ENCODE measurements at regions not wholly inside any gene's neighbourhood (a gene's known extent, or its start where the extent isn't known, plus 50 kb on each side); places are given as distances from the start of the nearest gene placed in this dataset.

GRCh38 chr13:104715111-104715510 is 1648.9 kb upstream of the SLC10A2 start:
- no peak for DNase-seq (ENCODE audit: low read depth)
- H3K4me3 ChIP-seq (ENCODE audit: low read depth, low read length) = no peak overlapping the region

GRCh38 chr13:104705031-104705750 is 1639.0 kb upstream of the SLC10A2 start:
- no peak overlapping the region for H3K4me3 ChIP-seq (ENCODE audit: low read depth, low read length)
- no peak for DNase-seq (ENCODE audit: low read depth)

- DNase-seq (ENCODE audit: low read depth) = no peak
- H3K4me3 ChIP-seq (ENCODE audit: low read depth, low read length) = no peak overlapping the region
Observed at GRCh38 chr13:104701591-104701990, 1635.4 kb upstream of the SLC10A2 start.

- no peak for DNase-seq (ENCODE audit: low read depth)
- no peak overlapping the region for H3K4me3 ChIP-seq (ENCODE audit: low read depth, low read length)
Observed at GRCh38 chr13:104694397-104694796, 1628.2 kb upstream of the SLC10A2 start.

DNA sequence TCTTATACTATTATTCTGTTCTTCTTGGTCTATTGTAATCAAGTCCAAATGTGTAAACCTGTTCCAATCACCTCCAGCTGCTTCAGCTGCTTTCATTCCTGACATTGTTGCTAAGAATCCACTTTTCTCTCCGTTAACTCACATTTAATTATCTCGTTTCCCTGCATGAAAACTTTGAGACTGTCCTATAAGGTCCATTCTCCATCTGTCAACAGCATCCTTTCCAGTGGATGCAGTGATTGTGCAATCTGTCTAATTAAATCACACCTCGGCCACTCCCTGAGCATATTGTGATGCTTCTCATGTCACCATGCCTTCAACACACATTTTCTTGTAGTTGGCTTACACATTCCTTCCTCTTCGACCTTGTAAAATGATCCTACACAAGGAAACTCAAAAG is 1626.9 kb upstream of the SLC10A2 start:
- no peak overlapping the region for H3K4me3 ChIP-seq (ENCODE audit: low read depth, low read length)
- no peak for DNase-seq (ENCODE audit: low read depth)

- no peak overlapping the region for H3K4me3 ChIP-seq (ENCODE audit: low read depth, low read length)
- no peak for DNase-seq (ENCODE audit: low read depth)
Observed at GRCh38 chr13:104691767-104692467, 1625.7 kb upstream of the SLC10A2 start.

- DNase-seq (ENCODE audit: low read depth) = no peak
- no peak overlapping the region for H3K4me3 ChIP-seq (ENCODE audit: low read depth, low read length)
Observed at GRCh38 chr13:104686484-104686883, 1620.3 kb upstream of the SLC10A2 start.

GRCh38 chr13:104683789-104684188 is 1617.6 kb upstream of the SLC10A2 start:
- no peak overlapping the region for H3K4me3 ChIP-seq (ENCODE audit: low read depth, low read length)
- DNase-seq (ENCODE audit: low read depth) = no peak

GRCh38 chr13:104678161-104678560 is 1611.9 kb upstream of the SLC10A2 start:
- H3K4me3 ChIP-seq (ENCODE audit: low read depth, low read length) = no peak overlapping the region
- no peak for DNase-seq (ENCODE audit: low read depth)

GRCh38 chr13:104671901-104672300 is 1605.7 kb upstream of the SLC10A2 start:
- no peak for DNase-seq (ENCODE audit: low read depth)
- H3K4me3 ChIP-seq (ENCODE audit: low read depth, low read length) = no peak overlapping the region

DNA sequence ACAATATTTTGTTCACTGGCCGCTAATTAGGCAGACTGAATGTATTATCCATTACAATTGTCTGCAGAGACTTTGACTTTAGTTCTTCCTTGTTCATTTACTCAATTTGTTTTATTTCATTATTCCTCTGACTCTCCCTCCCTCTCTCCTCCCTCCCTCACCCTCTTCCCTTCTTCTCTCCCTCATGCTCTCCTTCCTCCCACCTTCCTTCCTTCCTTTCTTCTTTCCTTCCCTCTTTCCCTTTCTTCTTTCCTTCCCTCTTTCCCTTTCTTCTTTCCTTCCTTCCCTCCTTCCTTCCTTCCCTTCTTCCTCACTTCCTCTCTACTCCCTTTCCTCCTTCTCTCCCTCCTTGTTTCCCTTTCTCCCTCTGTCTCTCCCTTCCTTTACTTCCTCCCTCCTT is 1591.0 kb upstream of the SLC10A2 start:
- no peak for DNase-seq (ENCODE audit: low read depth)
- H3K4me3 ChIP-seq (ENCODE audit: low read depth, low read length) = no peak overlapping the region

GRCh38 chr13:104650431-104650830 is 1584.2 kb upstream of the SLC10A2 start:
- no peak overlapping the region for H3K4me3 ChIP-seq (ENCODE audit: low read depth, low read length)
- DNase-seq (ENCODE audit: low read depth) = no peak

DNA sequence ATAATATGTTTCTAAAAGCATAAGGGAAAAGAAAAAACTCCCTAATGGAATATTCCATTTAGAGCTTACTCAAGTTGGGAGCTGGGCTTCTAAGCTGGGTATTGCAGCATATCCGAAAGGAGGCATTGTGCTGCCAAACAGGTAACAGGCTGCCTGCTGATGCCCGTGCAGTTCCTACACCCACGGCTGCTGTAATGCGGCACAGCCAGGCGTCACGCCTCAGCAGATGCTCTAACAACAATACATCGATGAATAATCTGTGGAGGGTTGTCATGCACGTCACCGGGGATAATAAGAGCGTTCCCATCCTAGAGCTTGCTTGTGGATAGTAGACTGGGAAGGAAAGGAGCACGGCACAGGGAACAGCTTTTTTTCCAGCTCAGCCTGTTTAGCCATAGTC is 1582.1 kb upstream of the SLC10A2 start:
- DNase-seq (ENCODE audit: low read depth) = no peak
- H3K4me3 ChIP-seq (ENCODE audit: low read depth, low read length) = no peak overlapping the region

GRCh38 chr13:104645786-104646185 is 1579.6 kb upstream of the SLC10A2 start:
- no peak overlapping the region for H3K4me3 ChIP-seq (ENCODE audit: low read depth, low read length)
- no peak for DNase-seq (ENCODE audit: low read depth)

DNA sequence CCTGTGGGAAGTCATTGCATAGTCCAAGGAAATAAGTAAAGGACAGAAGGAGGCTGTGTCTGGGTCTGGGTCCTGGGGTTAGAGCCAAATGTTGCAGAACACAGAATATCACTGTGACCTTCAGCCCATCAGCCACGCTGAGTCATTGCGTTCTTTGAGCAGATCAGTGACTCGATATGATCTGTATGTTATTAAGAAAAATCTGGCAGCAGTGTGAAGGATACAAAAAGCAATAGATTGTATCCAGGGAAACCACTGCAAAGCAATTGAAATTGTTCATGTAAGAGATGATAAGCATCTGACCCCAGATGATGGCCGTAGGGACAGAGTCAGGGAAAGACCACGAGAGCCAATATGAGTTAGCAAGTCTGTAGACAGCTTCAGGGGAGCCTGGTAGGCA is 1575.1 kb upstream of the SLC10A2 start:
- H3K4me3 ChIP-seq (ENCODE audit: low read depth, low read length) = no peak overlapping the region
- peak; percentile 13 for DNase-seq (ENCODE audit: low read depth)

DNA sequence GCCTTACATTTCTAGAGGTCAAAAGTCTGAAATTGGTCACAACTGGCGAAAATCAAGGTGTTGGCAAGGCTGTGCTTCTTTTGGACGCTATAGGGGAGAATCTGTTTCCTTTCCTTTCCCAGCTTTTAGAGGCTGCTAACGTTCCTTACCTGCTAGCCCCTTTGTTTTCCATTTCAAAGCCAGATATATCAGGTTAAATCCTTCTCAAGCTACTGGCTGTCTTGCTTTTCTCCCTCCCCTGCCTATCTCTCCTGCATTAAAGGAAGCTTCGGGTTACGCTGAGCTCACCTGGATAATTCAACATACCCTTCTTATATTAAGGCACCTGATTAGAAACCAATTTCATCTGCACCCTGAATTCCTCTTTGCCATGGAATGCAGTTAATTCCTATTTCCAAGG is 1569.7 kb upstream of the SLC10A2 start:
- H3K4me3 ChIP-seq (ENCODE audit: low read depth, low read length) = no peak overlapping the region
- DNase-seq (ENCODE audit: low read depth) = no peak

GRCh38 chr13:104634016-104634415 is 1567.8 kb upstream of the SLC10A2 start:
- no peak for DNase-seq (ENCODE audit: low read depth)
- no peak overlapping the region for H3K4me3 ChIP-seq (ENCODE audit: low read depth, low read length)

DNA sequence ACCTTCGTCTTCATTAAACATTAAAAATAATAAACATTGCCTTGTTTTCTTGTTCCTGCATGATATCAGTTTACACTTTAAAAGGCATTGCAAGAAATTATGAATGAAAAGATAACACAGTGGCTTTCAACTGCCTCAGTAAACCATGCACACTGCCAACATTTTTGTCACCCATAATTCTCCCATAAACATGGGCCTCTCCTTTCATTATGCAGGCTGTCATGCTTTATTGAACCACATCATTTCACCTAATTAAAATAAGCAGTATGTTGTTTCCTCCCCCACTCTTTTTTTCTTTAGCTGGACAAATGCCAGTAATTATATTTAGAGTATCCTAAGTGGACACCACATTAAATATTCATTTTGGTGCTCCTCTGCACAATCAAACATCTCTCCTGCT is 1566.5 kb upstream of the SLC10A2 start:
- DNase-seq (ENCODE audit: low read depth) = no peak

DNA sequence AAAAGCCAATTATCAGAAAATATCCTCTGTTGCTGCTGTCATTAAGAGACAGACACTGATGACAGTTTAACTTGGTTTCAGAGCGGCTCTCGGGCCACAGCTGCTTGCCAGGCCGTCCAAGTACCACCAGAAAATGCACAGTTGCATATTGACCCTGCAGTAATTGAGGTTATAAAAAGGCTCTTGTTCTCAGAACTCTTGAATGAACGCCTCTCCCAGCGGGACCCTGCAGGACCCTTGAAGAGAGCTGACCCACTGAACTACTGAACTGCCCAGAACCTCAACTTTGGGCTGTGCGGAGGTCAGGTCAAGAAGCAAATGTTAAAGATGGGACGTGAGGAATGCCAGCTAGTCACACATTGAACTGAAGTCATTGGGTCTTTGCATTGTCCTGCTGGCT is 1559.0 kb upstream of the SLC10A2 start:
- no peak for DNase-seq (ENCODE audit: low read depth)
- H3K4me3 ChIP-seq (ENCODE audit: low read depth, low read length) = no peak overlapping the region

More for the DNA sequence above, 1566.5 kb upstream of the SLC10A2 start:
- H3K4me3 ChIP-seq (ENCODE audit: low read depth, low read length) = no peak overlapping the region

DNA sequence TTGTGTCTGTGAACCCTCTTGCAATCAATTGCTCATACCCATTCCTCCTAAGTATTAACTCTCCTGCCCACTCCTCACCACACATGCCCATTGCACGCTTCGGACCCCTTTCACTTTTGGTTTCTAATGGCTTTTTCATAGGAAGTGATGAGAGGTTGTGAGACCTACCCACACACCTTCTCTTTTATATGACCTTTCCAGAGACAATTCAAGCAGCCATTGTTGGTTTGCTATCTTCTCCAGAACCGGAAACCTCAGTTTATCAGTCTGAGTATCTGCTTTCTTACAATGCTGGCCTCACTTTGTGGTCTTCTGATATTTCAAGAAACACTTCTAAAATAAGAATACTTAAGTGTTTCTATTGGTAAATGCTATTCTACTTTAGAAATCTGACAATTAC is 1550.8 kb upstream of the SLC10A2 start:
- H3K4me3 ChIP-seq (ENCODE audit: low read depth, low read length) = no peak overlapping the region

More for the DNA sequence above, 1550.8 kb upstream of the SLC10A2 start:
- DNase-seq (ENCODE audit: low read depth) = no peak

All from skeletal muscle cell (primary cell).